Muscle of leg (tissue), 3 donors: ENCODE measurements at regions not wholly inside any gene's neighbourhood (a gene's known extent, or its start where the extent isn't known, plus 50 kb on each side); places are given as distances from the start of the nearest gene placed in this dataset.

Source experiments
- DNase-seq: peaks from one replicate; pipeline ENCODE4 v3.0.0; 2013
- H3K27ac ChIP-seq: one replicate; pipeline ENCODE4 v1.5.1; 2013; ENCODE audit warnings: mild to moderate bottlenecking, low read length, control low read depth
- H3K27me3 ChIP-seq: one replicate; pipeline ENCODE4 v1.6.1; 2013; ENCODE audit warnings: low read length; ENCODE audit not compliant: control insufficient read depth, insufficient read depth
- H3K36me3 ChIP-seq: one replicate; pipeline ENCODE4 v1.6.1; 2013; ENCODE audit warnings: low read length; ENCODE audit not compliant: control insufficient read depth, insufficient read depth
- H3K4me1 ChIP-seq: one replicate; pipeline ENCODE4 v1.6.1; 2013; ENCODE audit warnings: low read length; ENCODE audit not compliant: control insufficient read depth, insufficient read depth
- H3K4me3 ChIP-seq: one replicate; pipeline ENCODE4 v1.5.1; 2013; ENCODE audit warnings: low read length, control low read depth
- H3K9me3 ChIP-seq: replicated peaks from 2 replicates; pipeline ENCODE4 v1.6.1; 2013; ENCODE audit warnings: low read depth, low read length; ENCODE audit not compliant: control insufficient read depth
- WGBS: methylation state at CpG from one replicate; pipeline ENCODE4 v1.1.5; 2013; ENCODE audit warnings: missing lambda C conversion rate; ENCODE audit not compliant: insufficient coverage; 5-methylcytosine and 5-hydroxymethylcytosine counted together

DNA sequence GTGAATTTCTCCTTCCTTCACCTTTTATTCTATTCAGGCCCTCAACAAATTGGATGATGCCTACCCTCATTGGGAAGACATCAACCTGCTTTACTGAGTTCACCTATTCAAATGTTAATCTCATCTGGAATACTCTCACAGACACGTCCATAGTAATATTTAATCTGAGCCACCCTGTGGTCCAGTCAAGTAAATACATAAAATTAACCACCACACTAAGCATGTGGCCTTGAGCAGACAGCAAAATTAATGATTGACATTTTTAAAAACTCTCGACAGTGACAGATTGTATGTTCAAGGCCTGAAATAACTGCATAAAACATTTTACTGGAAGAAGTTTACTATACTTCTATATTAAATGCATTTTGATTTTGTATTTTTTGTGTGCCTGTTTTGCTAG, 540.6 kb upstream of the GCFC2 start:
- 100% methylated on average over 1 of the region's 2 CpGs for WGBS
- H3K36me3 ChIP-seq = no peaks in the 10 kb centered on the region
- peaks cover 7% of the 10 kb centered on the region for H3K9me3 ChIP-seq
- no peak for DNase-seq
- no peak overlapping the region for H3K27ac ChIP-seq
- H3K27me3 ChIP-seq = no peaks in the 10 kb centered on the region
- H3K4me3 ChIP-seq = no peak overlapping the region
- H3K4me1 ChIP-seq = no peaks in the 10 kb centered on the region

DNA sequence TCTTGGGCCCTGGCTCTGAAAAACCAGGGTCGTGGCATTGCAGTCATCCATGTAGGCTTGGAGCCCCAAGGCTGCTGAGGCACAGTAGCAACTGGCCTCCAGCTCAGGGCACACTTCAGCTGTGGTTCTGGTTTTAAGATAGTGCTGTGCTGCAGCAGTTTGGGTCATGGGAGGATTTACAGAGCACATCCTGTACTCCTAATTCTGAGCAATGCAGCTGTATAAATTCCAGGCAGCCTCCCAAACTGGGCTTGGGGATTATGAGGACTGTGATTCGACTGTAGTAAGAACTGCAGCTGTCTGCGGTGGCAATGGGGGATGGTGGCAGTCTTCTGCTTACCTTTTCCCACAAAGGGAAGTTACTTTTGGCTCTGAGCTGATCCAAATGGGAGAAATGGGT, 536.3 kb upstream of the GCFC2 start:
- DNase-seq = peak; percentile 42
- Histone ChIP-seq H3K4me3 (no peak overlapping the region), H3K27me3 (no peaks in the 10 kb centered on the region), H3K27ac (no peak overlapping the region), H3K4me1 (no peaks in the 10 kb centered on the region), H3K36me3 (no peaks in the 10 kb centered on the region), H3K9me3 (peaks cover 7% of the 10 kb centered on the region)
- WGBS = 67% methylated on average over 1 of the region's 3 CpGs

DNA sequence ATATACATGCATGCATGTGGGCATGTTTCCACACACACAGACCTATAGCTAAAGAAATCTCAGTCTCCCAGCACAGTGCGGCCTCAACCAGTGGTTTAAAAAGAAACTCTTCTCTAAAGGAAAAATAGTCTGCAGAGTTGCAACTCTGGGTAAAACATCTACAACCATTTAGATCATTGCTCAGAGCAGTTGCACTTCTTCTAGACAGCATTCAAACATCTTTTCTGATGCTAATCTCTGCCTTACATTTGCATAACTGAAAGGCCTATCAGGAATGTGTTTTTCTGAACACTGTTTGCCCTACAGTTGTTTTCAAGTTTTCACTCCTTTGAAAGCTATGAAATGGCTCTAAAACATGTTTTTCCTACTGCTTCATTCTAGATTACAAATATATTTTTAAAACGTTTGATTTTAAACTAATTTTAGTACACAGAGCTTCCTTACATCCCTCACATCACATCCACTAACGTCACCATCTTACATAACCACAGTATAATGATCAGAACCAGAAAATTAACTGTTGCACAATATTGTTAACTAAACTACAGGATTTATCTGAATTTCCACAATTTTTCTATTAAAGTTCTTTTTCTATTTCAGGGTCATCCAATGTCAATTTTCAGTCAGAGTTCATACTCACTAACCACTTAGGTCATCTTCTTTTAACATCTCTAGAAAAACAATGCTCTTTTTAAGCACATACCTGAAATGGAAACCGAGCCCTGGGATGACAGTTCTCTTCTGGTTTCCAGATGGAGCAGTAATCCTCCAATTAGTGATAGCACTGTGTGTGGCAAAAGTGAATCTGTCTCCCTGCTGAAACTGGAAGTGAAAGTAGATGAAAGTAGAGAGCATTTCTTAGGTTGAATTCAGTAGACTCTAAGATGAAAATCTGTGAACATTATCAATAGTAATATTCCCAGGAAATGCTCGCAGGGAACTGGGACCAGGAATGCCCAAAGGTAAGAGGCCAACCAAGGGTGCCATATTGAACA, 501.6 kb upstream of the GCFC2 start:
- 64% methylated on average over 2 of the region's 5 CpGs for WGBS
- Histone ChIP-seq H3K9me3 (no peaks in the 10 kb centered on the region), H3K36me3 (no peaks in the 10 kb centered on the region)

DNA sequence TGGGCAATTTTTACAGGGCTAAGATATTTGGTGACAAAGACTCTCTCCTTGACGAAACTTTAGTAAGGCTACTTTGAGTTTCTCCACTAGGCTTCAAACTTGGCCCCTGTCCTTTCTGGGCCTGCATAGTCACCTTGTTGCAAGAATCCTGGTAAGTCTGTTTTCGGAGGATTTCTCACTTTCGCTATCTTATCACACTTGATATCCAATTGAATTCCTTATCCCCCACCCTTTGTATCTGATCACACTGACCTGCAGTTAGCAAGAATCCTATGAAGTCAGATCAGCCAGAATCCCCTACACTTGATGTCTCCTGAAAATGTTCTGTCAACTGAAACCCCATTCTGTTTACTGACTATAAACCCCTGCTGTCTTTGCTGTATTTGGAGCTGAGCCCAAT, 499.8 kb upstream of the GCFC2 start:
- no peaks in the 10 kb centered on the region for H3K36me3 ChIP-seq
- 81% methylated on average over 3 of the region's 3 CpGs for WGBS
- no peaks in the 10 kb centered on the region for H3K4me1 ChIP-seq
- no peaks in the 10 kb centered on the region for H3K9me3 ChIP-seq
- no peak overlapping the region for H3K4me3 ChIP-seq
- no peak for DNase-seq
- no peak overlapping the region for H3K27ac ChIP-seq
- no peaks in the 10 kb centered on the region for H3K27me3 ChIP-seq

More for the DNA sequence above, 501.6 kb upstream of the GCFC2 start:
- Histone ChIP-seq H3K27ac (no peak overlapping the region), H3K27me3 (no peaks in the 10 kb centered on the region), H3K4me1 (no peaks in the 10 kb centered on the region), H3K4me3 (no peak overlapping the region)
- DNase-seq = no peak

DNA sequence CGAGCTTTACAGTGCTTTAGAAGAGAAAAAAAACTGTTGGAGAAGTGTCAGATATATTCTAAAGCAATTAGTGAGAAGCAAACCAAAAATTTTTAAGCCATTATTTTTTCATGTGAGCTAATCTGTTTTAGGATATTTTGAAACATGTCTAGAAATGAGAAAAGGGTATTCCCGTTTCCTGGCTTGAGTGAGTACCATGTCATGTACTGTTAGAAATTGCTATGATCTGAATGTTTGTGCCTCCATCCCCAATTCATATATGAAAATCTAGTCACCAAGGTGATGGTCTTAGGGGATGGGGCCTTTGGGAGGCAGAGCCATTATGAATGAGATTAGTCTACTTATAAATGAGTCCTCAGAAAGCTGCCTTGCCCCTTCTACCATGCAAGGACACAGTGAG, 493.3 kb upstream of the GCFC2 start:
- no peaks in the 10 kb centered on the region for H3K4me1 ChIP-seq
- no peaks in the 10 kb centered on the region for H3K27me3 ChIP-seq
- H3K36me3 ChIP-seq = no peaks in the 10 kb centered on the region
- no peak for DNase-seq
- no peaks in the 10 kb centered on the region for H3K9me3 ChIP-seq
- no peak overlapping the region for H3K4me3 ChIP-seq
- no CpG with 5 or more reads among the region's 2 CpGs for WGBS
- H3K27ac ChIP-seq = no peak overlapping the region

DNA sequence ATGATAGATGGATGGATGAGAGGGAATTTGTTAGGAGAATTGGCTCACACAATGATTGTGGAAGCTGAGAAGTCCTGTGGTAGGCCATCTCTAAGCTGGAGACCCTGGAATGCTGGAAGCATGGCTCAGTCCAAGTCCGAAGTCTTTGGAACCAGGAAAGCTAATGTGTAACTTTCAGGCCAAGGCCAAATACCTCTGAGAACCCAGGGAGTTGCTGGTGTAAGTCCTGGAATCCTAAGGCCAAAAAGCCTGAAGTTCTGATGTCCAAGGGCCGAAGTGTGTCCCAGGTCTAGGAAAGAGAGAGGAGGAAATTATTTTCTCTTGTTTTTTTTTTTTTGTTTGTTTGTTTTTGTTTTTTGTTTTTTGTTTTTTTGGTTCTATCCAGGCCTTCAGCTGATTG, 492.2 kb upstream of the GCFC2 start:
- Histone ChIP-seq H3K4me1 (no peaks in the 10 kb centered on the region), H3K27ac (no peak overlapping the region), H3K9me3 (no peaks in the 10 kb centered on the region), H3K4me3 (no peak overlapping the region), H3K36me3 (no peaks in the 10 kb centered on the region), H3K27me3 (no peaks in the 10 kb centered on the region)
- WGBS = 82% methylated on average over 2 of the region's 2 CpGs
- no peak for DNase-seq

DNA sequence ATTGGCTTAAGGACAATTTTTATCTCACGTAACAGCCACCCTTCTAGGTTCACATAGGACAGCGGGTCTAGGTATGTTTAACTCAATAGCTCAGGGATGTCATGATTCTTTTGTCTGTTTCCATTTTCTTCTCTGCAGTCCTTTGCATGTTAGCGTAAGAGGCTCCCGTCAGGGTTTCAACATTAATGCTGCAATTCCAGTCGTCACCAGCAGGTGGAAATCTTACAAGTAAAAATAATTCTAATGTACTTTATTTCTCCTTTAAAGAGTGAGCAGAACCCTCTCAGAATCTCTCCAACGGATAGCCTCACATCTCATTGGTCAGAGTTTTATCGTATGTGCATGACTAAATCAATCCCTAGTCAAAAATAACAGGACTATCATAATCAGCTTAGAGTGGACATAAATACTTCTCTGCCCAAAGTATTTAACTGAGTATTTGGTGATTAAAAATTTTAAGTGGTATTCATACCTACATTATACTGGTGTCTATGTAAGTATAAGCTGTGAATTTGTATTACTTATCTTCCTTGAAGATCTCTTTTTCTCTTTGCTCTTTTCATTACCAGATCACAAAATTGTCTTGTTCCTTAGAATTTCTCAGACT, 487.2 kb upstream of the GCFC2 start:
- H3K27ac ChIP-seq = no peak overlapping the region
- H3K36me3 ChIP-seq = no peaks in the 10 kb centered on the region
- H3K27me3 ChIP-seq = no peaks in the 10 kb centered on the region
- no peaks in the 10 kb centered on the region for H3K9me3 ChIP-seq
- no peak overlapping the region for H3K4me3 ChIP-seq
- DNase-seq = peak; percentile 84
- H3K4me1 ChIP-seq = no peaks in the 10 kb centered on the region
- WGBS = 72% methylated on average over 2 of the region's 7 CpGs

DNA sequence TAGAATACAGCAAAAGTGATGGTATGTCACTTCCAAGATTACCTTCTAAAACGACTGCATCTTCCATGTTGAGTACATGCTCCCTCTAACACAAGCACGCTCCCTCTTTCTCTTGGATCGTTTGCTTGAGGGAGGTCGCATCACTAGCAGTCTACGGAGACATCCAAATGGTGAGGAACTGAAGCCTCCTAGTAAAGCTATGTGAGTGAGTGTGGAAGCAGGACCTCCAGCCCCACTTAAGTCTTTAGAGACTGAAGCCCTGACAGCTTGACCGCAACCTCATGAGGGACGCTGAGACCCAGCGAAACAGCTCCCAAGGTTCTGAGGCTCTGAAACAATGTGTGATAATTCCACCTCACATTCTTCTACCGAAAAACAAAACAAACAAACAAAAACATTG, 486.7 kb upstream of the GCFC2 start:
- no peaks in the 10 kb centered on the region for H3K27me3 ChIP-seq
- no peak overlapping the region for H3K27ac ChIP-seq
- no peak for DNase-seq
- no peaks in the 10 kb centered on the region for H3K36me3 ChIP-seq
- H3K9me3 ChIP-seq = no peaks in the 10 kb centered on the region
- WGBS = no CpG with 5 or more reads among the region's 9 CpGs
- no peak overlapping the region for H3K4me3 ChIP-seq
- H3K4me1 ChIP-seq = no peaks in the 10 kb centered on the region

DNA sequence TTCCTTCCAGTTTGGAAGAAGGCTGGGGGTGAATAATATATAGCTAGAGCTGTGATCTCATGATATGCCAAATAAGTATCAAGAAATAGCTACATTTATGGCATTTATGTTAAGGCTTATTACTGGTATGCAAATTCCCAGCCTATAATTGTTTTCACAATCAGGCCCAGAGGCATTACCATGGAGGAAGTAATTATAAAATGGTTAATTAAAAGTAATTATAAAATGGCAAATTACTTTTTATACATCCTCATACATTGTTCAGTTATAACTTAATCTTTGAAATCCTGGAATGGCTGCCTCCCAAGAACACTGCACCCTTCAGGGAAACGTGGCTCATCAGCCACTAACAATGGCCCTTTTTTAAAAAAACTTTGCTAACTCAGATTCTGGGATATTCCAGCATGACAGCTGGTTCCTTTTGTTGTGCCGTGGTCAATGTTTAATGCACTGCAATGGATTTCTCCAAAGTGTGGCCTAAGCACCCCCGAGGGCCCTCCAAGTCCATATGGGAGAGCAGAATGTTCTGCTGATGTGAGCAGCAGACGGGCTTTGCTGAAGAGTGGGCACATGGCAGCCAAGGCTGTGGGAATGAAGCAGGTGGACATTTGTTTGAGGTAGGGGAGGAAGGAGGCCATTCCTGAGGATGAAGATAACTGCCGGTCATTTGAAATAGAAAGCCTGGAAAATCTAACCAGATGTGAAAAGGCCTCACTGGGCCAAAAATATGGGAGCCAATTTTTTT, 483.5 kb upstream of the GCFC2 start:
- DNase-seq = peak; percentile 1
- no peaks in the 10 kb centered on the region for H3K9me3 ChIP-seq
- WGBS = 57% methylated on average over 4 of the region's 5 CpGs
- H3K27me3 ChIP-seq = no peaks in the 10 kb centered on the region
- no peaks in the 10 kb centered on the region for H3K4me1 ChIP-seq
- no peak overlapping the region for H3K4me3 ChIP-seq
- no peak overlapping the region for H3K27ac ChIP-seq
- no peaks in the 10 kb centered on the region for H3K36me3 ChIP-seq

DNA sequence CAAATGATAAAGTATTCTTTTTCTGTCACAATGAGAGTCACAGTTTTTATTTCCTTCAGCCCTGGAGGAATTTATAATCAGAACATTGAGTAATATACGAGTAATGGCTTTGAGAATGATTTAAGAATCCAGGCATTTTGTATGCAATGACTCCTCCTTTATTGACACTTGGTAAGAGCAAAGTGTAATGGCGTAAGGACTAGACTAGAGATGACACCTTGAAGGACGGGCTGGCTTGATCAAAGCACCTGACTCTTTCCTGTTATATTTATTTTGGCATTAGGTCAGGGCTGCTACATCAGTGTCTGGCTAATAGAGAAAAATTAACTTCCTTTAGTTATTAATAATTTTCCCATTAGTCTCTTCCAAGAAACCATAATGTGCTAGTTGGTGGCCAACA, 482.4 kb upstream of the GCFC2 start:
- H3K27me3 ChIP-seq = no peaks in the 10 kb centered on the region
- H3K4me1 ChIP-seq = no peaks in the 10 kb centered on the region
- no CpG with 5 or more reads among the region's 3 CpGs for WGBS
- H3K9me3 ChIP-seq = no peaks in the 10 kb centered on the region
- no peaks in the 10 kb centered on the region for H3K36me3 ChIP-seq
- no peak overlapping the region for H3K27ac ChIP-seq
- no peak for DNase-seq
- no peak overlapping the region for H3K4me3 ChIP-seq
